Transverse colon (tissue), 4 donors: ENCODE measurements at regions not wholly inside any gene's neighbourhood (a gene's known extent, or its start where the extent isn't known, plus 50 kb on each side); places are given as distances from the start of the nearest gene placed in this dataset.

Experiments used
- DNase-seq: peaks from one replicate; pipeline ENCODE4 v3.0.0-alpha.2; 2019
- H3K27ac ChIP-seq, 4 donors: fragments of 200-600 bp; sonication (generic); 2 replicates each; pipeline ENCODE4 v1.5.1; 2016 to 2018; ENCODE audit warnings: inconsistent platforms in 4 of 4
- H3K27me3 ChIP-seq: fragments of 200-600 bp; sonication (generic); 2 replicates; pipeline ENCODE4 v1.5.1; 2017; ENCODE audit warnings: inconsistent platforms
- H3K36me3 ChIP-seq, 4 donors: fragments of 200-600 bp; sonication (generic); 2 replicates each; pipeline ENCODE4 v1.5.1; 2017 to 2019; ENCODE audit warnings: inconsistent platforms in 4 of 4
- H3K4me1 ChIP-seq, 4 donors: fragments of 200-600 bp; sonication (generic); 2 replicates each; pipeline ENCODE4 v1.5.1; 2017 to 2020; ENCODE audit warnings: inconsistent platforms in 4 of 4
- H3K4me3 ChIP-seq, 4 donors: fragments of 200-600 bp; sonication (generic); 1 replicate in 1 of 4; 2 replicates in 3 of 4; pipeline versions ENCODE4 v1.5.1 to v1.6.1; 2017 to 2019; ENCODE audit warnings: inconsistent platforms in 4 of 4
- H3K9me3 ChIP-seq, 2 donors: fragments of 200-600 bp; sonication (generic); 2 replicates each; pipeline ENCODE4 v1.5.1; 2017 to 2019; ENCODE audit warnings: inconsistent platforms in 2 of 2
- EP300 ChIP-seq: sonication (generic); formaldehyde crosslinking; IDR thresholded peaks from one replicate; pipeline ENCODE4 v1.6.1; 2017; ENCODE audit warnings: antibody characterized with exemption, low read depth
- POLR2A ChIP-seq: fragments of 450-650 bp; IDR thresholded peaks from one replicate; pipeline ENCODE4 v1.6.1; 2016; ENCODE audit warnings: antibody characterized with exemption, mild to moderate bottlenecking, moderate library complexity
- POLR2AphosphoS5 ChIP-seq, 3 donors: sonication (generic); formaldehyde crosslinking; IDR thresholded peaks; one replicate each; pipeline ENCODE4 v1.6.1; 2016; ENCODE audit warnings: antibody characterized with exemption in 3 of 3
- WGBS, 2 donors: methylation state at CpG; one replicate each; pipeline ENCODE4 v1.1.5; 2018; ENCODE audit warnings: low coverage in 1 of 2; 5-methylcytosine and 5-hydroxymethylcytosine counted together
- in situ Hi-C, 4 donors: fragments of 200-750 bp; cut with MboI; loops; one replicate each; pipeline versions ENCODE4 v1.15.0 to v1.15.1; 2017; ENCODE audit warnings: low sequenced_read_pairs in 3 of 4, low pct_ligation_motif_present in 1 of 4, low pct_unique_long_range_greater_than_20kb in 1 of 4
- intact Hi-C: fragments of 100-400 bp; cut with DNase I; formaldehyde crosslinking; loops from one replicate; pipeline ENCODE4 v1.15.1; 2023; ENCODE audit warnings: low total_unique reads
- TF ChIP-seq, protein P1 (sequence below), 5 experiments: fragments of 200-600 bp in 3 of 5; fragments of 450-650 bp in 2 of 5; sonication (generic) in 3 of 5; IDR thresholded peaks; 1 replicate in 2 of 5; 2 replicates in 3 of 5; pipeline ENCODE4 v1.5.1; 2016 to 2017; ENCODE audit warnings: antibody characterized with exemption in 5 of 5, inconsistent platforms in 3 of 5, mild to moderate bottlenecking in 2 of 5, moderate library complexity in 1 of 5

DNA sequence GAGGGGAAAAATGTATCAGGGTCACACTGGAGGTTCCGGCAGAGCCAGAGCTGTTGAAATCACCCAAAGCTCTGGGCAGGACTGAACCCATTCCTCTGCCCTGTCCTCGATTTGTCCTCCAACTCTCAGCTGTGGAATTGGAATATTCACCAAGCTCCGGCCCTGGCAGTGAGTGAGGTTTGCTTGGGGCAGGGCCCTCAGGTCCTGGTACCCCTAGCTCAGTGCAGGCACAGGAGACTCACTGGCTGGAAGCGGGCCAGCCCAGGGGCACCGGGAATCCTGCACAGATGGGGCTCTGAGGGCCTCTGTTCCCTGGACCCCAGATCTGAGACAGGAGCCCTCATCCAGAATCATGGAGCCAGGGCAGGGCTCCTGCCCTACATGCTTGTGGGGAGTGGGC, 1322.3 kb downstream of the UQCRFS1 start:
- 63% methylated on average over 5 of the region's 5 CpGs; no CpG with 5 or more reads in 1 of the 2 donors for WGBS, 2 donors
- DNase-seq, result no peak
- Histone ChIP-seq H3K36me3 (no peaks in the 10 kb centered on the region), H3K4me3 (no peak overlapping the region), H3K27me3 (no peaks in the 10 kb centered on the region), H3K27ac (no peak overlapping the region), H3K4me1 (no peaks in the 10 kb centered on the region), H3K9me3 (no peaks in the 10 kb centered on the region)
- intact Hi-C loops, result no loop called here
- in situ Hi-C loops, result no loop called here
- TF ChIP-seq POLR2AphosphoS5 (IDR thresholded peaks at IDR 0.05) (no peak), EP300 (no peak), POLR2A (no peak)
- TF ChIP-seq, protein P1, sequence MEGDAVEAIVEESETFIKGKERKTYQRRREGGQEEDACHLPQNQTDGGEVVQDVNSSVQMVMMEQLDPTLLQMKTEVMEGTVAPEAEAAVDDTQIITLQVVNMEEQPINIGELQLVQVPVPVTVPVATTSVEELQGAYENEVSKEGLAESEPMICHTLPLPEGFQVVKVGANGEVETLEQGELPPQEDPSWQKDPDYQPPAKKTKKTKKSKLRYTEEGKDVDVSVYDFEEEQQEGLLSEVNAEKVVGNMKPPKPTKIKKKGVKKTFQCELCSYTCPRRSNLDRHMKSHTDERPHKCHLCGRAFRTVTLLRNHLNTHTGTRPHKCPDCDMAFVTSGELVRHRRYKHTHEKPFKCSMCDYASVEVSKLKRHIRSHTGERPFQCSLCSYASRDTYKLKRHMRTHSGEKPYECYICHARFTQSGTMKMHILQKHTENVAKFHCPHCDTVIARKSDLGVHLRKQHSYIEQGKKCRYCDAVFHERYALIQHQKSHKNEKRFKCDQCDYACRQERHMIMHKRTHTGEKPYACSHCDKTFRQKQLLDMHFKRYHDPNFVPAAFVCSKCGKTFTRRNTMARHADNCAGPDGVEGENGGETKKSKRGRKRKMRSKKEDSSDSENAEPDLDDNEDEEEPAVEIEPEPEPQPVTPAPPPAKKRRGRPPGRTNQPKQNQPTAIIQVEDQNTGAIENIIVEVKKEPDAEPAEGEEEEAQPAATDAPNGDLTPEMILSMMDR (IDR thresholded peaks at IDR 0.05), result no peak

DNA sequence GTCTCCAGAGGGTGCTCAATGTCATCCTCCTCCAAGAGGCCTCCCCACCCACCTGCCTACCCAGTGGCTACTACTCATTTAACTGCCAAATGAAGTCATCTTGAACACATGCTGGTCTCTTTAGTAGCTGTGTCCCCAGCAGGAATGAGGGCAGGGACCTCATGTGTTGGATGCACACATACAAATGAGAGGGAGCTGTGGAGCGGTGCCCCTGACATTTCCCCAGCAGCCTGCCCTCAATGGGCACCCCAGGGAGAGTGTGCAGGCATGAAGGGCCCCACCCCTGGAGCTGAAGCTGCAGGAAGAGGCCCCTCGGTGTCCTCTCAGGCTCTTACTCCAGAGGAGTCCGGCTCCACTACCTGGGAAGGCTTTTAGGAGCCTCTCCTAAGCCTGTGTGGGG, 1322.7 kb downstream of the UQCRFS1 start:
- intact Hi-C loops, result no loop called here
- Histone ChIP-seq H3K4me1 (no peaks in the 10 kb centered on the region), H3K36me3 (no peaks in the 10 kb centered on the region), H3K9me3 (no peaks in the 10 kb centered on the region), H3K27ac (no peak overlapping the region), H3K4me3 (no peak overlapping the region), H3K27me3 (no peaks in the 10 kb centered on the region)
- TF ChIP-seq EP300 (no peak), POLR2AphosphoS5 (IDR thresholded peaks at IDR 0.05) (no peak), POLR2A (no peak)
- TF ChIP-seq, protein P1 (IDR thresholded peaks at IDR 0.05), result no peak
- no peak for DNase-seq
- 62% methylated on average over 2 of the region's 3 CpGs; no CpG with 5 or more reads in 1 of the 2 donors for WGBS, 2 donors
- in situ Hi-C loops, result no loop called here

DNA sequence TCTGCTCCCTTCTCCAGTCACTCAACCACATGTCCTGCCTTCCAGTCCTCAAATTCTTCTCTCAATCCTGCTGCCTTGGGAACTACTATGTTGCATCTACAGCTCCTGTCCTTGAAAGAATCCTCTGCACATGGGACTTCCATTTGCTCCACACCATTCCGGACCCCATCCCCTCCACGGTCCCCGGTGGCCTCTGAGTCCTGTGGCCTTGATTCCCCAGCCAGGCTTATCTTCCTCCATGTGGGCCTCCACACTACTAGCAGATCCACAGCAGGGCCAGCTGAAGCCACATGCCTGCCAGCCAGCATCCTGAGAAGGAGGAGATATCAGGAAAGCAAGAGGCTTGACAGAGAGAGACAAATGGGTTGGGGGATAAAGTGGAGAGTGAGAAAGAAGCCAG, 1323.8 kb downstream of the UQCRFS1 start:
- 83 to 96% methylated on average over 3 of the region's 3 CpGs for WGBS, 2 donors
- intact Hi-C loops, result no loop called here
- H3K4me1 ChIP-seq, result no peaks in the 10 kb centered on the region
- TF ChIP-seq, protein P1 (IDR thresholded peaks at IDR 0.05), result no peak
- no peak for TF ChIP-seq POLR2AphosphoS5 (IDR thresholded peaks at IDR 0.05)
- no peak for TF ChIP-seq EP300
- no peak for TF ChIP-seq POLR2A
- in situ Hi-C loops, result no loop called here
- H3K9me3 ChIP-seq, result no peaks in the 10 kb centered on the region
- no peak overlapping the region for H3K27ac ChIP-seq
- no peak overlapping the region for H3K4me3 ChIP-seq
- H3K27me3 ChIP-seq, result no peaks in the 10 kb centered on the region
- H3K36me3 ChIP-seq, result no peaks in the 10 kb centered on the region
- DNase-seq, result no peak

DNA sequence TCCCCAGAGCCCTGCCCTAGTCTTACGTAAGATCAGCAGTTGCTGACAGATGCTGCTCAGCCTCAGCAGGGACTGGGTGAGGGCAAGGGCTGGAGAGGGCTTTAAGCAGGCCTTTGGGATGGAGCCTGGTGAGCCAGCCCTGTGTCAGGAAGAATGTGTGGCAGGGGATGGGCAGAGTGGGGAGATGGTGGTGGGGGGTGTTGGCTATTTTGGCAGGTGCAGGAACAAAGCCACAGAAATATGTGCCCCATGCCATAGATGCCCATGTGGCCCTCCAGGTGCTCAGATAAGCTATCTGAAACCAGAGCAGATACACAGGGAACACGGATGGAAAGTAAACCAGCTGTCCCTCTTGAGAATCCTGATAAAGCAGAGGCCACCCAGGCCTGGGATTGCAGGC, 1325.0 kb downstream of the UQCRFS1 start:
- Histone ChIP-seq H3K27me3 (no peaks in the 10 kb centered on the region), H3K4me1 (no peaks in the 10 kb centered on the region), H3K9me3 (no peaks in the 10 kb centered on the region), H3K27ac (no peak overlapping the region), H3K36me3 (no peaks in the 10 kb centered on the region), H3K4me3 (no peak overlapping the region)
- in situ Hi-C loops, result no loop called here
- 60% methylated on average over 2 of the region's 2 CpGs; no CpG with 5 or more reads in 1 of the 2 donors for WGBS, 2 donors
- TF ChIP-seq EP300, result no peak
- TF ChIP-seq, protein P1 (IDR thresholded peaks at IDR 0.05), result no peak
- no peak for TF ChIP-seq POLR2AphosphoS5 (IDR thresholded peaks at IDR 0.05)
- TF ChIP-seq POLR2A, result no peak
- no peak for DNase-seq
- intact Hi-C loops, result no loop called here
